Ishikawa (cell line): ENCODE measurements at regions not wholly inside any gene's neighbourhood (a gene's known extent, or its start where the extent isn't known, plus 50 kb on each side); places are given as distances from the start of the nearest gene placed in this dataset.

Source experiments
- CEBPB ChIP-seq: IDR thresholded peaks from 2 replicates; pipeline ENCODE4 v1.6.1; 2012
- CREB1 ChIP-seq: IDR thresholded peaks from 2 replicates; pipeline ENCODE4 v1.6.1; 2012; ENCODE audit warnings: low read depth
- EGR1 ChIP-seq: IDR thresholded peaks from 2 replicates; pipeline ENCODE4 v1.6.1; 2012
- EP300 ChIP-seq: IDR thresholded peaks from 2 replicates; pipeline ENCODE4 v1.6.1; 2012; ENCODE audit warnings: borderline replicate concordance
- FOXM1 ChIP-seq: IDR thresholded peaks from 2 replicates; pipeline ENCODE4 v1.6.1; 2012; ENCODE audit warnings: low read depth, borderline replicate concordance
- NFIC ChIP-seq: IDR thresholded peaks from 2 replicates; pipeline ENCODE4 v1.6.1; 2012
- RAD21 ChIP-seq: IDR thresholded peaks from 2 replicates; pipeline ENCODE4 v1.6.1; 2012; ENCODE audit warnings: low read depth
- TAF1 ChIP-seq: IDR thresholded peaks from 2 replicates; pipeline ENCODE4 v1.6.1; 2012; ENCODE audit warnings: low read depth, mild to moderate bottlenecking
- TCF12 ChIP-seq: IDR thresholded peaks from 2 replicates; pipeline ENCODE4 v1.6.1; 2012; ENCODE audit warnings: low read depth
- TEAD4 ChIP-seq: IDR thresholded peaks from 2 replicates; pipeline ENCODE4 v1.6.1; 2012
- YY1 ChIP-seq: IDR thresholded peaks from 2 replicates; pipeline ENCODE4 v1.6.1; 2012; ENCODE audit warnings: low read depth
- ZBTB7A ChIP-seq: IDR thresholded peaks from 2 replicates; pipeline ENCODE4 v1.6.1; 2012; ENCODE audit warnings: low read depth
- TF ChIP-seq, protein P1 (sequence below): IDR thresholded peaks from 2 replicates; pipeline ENCODE4 v1.6.1; 2012; ENCODE audit warnings: low read depth, mild to moderate bottlenecking
- TF ChIP-seq, protein P2 (sequence below): IDR thresholded peaks from 2 replicates; pipeline ENCODE4 v1.6.1; 2012
- TF ChIP-seq, protein P3 (sequence below): IDR thresholded peaks from 2 replicates; pipeline ENCODE4 v1.6.1; 2012

DNA sequence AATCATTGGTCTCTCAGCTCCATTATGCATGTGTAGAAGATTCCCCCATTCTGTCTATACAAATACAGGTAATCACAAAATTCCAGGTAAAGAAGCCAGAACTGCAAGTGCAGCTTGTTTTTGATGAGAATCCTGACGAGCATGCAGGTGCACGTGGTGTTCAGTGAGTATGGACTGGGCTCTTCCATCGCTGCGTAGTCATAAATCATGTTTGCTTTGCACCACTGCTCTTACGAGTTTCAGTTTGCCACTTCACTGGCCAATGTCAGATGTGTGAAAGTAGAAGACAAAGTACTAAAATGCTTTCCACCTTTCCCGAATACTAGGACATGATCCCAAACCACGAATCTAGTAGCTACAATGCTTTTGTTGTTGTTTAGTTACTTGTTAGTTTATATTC is 390.7 kb downstream of the LIG4 start:
- TF ChIP-seq ZBTB7A (no peak), FOXM1 (no peak), TAF1 (no peak), EGR1 (no peak), RAD21 (no peak), NFIC (no peak), YY1 (no peak), CREB1 (no peak)
- TF ChIP-seq, protein P1, sequence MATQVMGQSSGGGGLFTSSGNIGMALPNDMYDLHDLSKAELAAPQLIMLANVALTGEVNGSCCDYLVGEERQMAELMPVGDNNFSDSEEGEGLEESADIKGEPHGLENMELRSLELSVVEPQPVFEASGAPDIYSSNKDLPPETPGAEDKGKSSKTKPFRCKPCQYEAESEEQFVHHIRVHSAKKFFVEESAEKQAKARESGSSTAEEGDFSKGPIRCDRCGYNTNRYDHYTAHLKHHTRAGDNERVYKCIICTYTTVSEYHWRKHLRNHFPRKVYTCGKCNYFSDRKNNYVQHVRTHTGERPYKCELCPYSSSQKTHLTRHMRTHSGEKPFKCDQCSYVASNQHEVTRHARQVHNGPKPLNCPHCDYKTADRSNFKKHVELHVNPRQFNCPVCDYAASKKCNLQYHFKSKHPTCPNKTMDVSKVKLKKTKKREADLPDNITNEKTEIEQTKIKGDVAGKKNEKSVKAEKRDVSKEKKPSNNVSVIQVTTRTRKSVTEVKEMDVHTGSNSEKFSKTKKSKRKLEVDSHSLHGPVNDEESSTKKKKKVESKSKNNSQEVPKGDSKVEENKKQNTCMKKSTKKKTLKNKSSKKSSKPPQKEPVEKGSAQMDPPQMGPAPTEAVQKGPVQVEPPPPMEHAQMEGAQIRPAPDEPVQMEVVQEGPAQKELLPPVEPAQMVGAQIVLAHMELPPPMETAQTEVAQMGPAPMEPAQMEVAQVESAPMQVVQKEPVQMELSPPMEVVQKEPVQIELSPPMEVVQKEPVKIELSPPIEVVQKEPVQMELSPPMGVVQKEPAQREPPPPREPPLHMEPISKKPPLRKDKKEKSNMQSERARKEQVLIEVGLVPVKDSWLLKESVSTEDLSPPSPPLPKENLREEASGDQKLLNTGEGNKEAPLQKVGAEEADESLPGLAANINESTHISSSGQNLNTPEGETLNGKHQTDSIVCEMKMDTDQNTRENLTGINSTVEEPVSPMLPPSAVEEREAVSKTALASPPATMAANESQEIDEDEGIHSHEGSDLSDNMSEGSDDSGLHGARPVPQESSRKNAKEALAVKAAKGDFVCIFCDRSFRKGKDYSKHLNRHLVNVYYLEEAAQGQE = no peak

DNA sequence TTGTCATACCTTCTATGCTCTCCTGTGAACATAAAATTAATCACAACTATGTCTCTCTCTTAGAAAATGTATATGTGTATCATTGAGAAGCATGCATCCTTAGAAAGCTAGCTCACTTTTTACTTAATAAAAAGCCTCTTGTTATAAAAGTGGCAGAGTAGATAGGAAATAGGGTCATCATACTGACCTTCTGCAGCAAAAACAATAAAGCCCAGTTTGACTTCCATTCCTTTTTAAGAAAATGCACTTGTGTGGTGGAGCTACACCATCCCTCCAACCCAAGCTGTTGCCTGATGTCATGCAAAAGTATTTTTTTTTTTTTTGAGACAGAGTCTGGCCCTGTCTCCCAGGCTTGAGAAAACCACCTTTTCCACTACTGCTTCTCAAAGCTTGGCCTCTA is 393.3 kb downstream of the LIG4 start:
- TF ChIP-seq, protein P1 = no peak
- TF ChIP-seq RAD21 = no peak

DNA sequence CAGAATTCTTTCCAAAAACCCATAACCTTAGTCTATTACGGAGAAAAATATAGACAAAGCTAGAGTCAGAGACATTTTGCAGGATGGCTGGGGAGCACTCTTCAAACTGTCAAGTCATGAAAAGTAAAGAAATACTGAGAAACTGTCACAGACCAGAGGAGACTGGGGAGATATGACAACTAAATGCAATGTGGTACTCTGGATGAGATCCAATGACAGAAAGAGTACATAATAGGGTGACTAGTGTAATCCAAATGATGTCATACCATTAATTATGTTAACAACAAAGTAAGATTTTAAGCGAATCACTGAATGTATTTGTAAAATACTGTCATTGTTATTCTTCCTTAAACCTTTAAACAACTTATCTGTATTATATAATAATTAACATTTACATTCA is 393.8 kb downstream of the LIG4 start:
- no peak for TF ChIP-seq NFIC
- TF ChIP-seq ZBTB7A = no peak
- no peak for TF ChIP-seq FOXM1
- no peak for TF ChIP-seq TEAD4
- TF ChIP-seq, protein P2, sequence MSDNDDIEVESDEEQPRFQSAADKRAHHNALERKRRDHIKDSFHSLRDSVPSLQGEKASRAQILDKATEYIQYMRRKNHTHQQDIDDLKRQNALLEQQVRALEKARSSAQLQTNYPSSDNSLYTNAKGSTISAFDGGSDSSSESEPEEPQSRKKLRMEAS = no peak
- TF ChIP-seq, protein P3, sequence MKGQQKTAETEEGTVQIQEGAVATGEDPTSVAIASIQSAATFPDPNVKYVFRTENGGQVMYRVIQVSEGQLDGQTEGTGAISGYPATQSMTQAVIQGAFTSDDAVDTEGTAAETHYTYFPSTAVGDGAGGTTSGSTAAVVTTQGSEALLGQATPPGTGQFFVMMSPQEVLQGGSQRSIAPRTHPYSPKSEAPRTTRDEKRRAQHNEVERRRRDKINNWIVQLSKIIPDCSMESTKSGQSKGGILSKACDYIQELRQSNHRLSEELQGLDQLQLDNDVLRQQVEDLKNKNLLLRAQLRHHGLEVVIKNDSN = no peak
- TF ChIP-seq TCF12 = no peak
- TF ChIP-seq CEBPB = no peak
- TF ChIP-seq TAF1 = no peak
- no peak for TF ChIP-seq YY1
- no peak for TF ChIP-seq EGR1
- TF ChIP-seq CREB1 = no peak
- no peak for TF ChIP-seq EP300
- TF ChIP-seq, protein P1 = no peak
- no peak for TF ChIP-seq RAD21

DNA sequence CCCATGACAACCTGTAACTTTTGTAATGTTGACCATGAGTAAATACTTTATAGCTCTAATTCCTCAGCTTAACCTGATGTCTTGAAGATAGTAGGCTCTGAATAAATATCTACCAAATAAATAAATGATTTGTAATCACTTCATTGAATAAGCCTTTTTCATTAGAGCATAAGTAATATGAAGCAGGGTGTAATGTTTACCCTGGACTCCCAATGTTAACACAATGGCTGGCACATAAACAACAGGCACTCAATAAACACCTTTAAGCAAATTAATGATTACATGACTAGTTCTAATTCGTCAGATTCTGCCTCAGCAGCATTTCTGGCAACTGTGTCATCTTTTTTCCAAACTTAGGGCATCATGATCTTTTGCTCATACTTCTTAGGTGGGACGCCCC is 396.3 kb downstream of the LIG4 start:
- TF ChIP-seq FOXM1 (no peak), TAF1 (no peak), CREB1 (no peak), YY1 (no peak), CEBPB (no peak), ZBTB7A (no peak), EP300 (no peak)
- TF ChIP-seq, protein P3 = no peak

DNA sequence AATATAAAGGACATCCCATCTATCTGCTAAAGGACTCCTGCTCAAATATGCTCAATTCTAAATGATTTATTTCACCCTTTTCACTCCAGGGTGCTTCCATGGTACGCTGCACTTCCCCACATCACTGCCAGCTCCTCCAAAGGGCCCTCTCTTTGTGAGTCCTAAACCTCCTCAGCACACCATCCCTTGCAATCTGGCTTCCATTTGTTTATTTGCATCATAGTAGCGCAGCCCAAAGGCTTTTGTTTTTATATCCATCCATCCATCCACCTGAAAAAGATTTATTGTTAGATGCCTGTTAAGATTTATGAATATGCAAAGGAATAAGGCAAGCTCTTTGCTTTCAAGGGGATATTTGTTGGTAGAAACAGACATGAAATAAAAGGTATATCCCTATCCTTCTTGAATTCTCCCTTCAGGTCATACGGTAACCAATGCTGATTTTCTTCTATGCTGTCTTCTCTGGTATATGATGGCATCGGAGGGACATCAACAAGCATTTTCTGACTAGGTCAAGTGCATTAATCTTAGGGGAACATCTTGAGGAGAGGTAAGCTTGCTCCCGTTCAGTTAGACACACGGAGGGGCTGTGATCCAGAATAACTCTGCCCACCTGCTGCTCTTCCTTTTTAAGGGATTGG is 397.6 kb downstream of the LIG4 start:
- TF ChIP-seq FOXM1 = no peak
- TF ChIP-seq YY1 = no peak
- no peak for TF ChIP-seq RAD21
- no peak for TF ChIP-seq EGR1
- TF ChIP-seq CREB1 = no peak
- no peak for TF ChIP-seq CEBPB
- TF ChIP-seq, protein P1 = no peak
- no peak for TF ChIP-seq TCF12
- TF ChIP-seq, protein P2 = no peak
- TF ChIP-seq, protein P3 = no peak
- no peak for TF ChIP-seq TEAD4
